DMS53 treated with DMSO at 0.1 percent for 48 hours (cell line): ENCODE measurements at regions not wholly inside any gene's neighbourhood (a gene's known extent, or its start where the extent isn't known, plus 50 kb on each side); places are given as distances from the start of the nearest gene placed in this dataset.
A peak's percentile ranks its signal among the peaks of the same experiment; 100 is the strongest.

Experiments used
- DNase-seq: peaks from one replicate; lab custom pipeline; 2025; ENCODE audit not compliant: unreplicated experiment; lab: John Stamatoyannopoulos, UW

DNA sequence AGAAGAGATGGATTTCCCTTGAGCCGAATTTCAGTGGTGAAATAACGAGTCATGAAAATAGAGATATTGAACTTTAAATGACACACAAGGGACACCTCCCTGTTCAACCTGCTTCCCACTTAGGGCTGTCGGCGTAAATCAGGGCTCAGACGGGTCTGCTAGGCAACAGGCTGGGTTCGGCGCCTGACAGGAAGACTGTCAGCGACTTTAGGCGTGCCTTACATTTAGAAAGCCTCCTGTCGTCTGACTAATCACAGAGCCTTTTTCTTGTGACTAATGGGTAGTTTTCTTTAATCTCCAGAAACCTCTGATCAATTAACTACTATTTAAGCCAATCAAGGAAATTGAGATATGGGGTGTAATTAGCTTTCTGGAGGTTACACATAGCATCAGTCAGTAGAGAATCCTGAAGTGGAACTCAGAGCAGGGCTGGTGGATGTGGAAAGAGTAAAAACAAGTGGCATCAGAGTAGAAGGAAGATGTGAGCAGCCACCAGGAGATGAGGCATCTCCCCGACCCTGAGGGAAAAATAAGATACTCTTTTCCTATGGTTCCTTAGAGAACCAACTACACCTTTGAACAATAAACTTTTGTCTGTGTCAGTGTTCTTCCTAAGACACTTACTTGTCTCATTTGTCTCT is 86.2 kb upstream of the HS3ST1 start:
- no peak for DNase-seq

DNA sequence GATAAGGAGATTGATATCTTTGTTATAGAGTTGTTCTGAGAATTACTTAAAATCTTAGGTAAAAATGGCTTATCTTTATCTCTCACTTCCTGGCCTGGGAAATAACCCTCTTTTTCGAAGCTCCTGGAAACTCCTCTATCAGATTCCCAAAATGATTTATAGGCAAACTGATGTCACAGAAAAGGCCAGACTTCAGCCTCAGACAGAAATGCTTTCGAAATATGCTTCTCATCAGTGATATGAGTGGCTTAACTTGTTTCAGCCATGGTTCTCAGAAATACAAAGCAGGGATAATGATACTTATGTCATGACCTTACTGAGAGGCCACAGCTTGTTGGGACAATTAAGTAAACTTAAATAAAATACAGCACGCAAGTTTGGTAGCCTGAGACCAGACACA is 85.3 kb upstream of the HS3ST1 start:
- no peak for DNase-seq

- DNase-seq, result no peak
Observed at GRCh38 chr4:11512871-11513270, 84.2 kb upstream of the HS3ST1 start.

DNA sequence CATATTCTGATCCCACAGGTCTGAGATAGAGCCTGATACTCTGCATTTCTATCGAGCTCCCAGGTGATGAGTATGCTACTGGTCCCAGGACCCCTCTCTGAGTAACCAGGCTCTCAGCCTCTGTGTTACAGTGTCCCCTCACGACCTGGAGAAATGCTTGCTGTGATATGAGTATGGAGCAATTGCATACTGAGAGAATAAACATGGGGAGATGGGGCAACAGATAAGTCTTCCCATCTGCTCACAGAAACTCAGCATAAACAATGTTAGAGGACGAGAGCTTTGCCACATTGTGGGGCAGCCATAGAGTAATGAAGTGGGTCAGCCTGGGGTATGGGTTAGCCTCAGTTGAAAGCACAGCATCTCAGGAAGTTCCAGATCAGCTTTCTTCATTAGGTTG is 82.6 kb upstream of the HS3ST1 start:
- DNase-seq, result no peak

DNA sequence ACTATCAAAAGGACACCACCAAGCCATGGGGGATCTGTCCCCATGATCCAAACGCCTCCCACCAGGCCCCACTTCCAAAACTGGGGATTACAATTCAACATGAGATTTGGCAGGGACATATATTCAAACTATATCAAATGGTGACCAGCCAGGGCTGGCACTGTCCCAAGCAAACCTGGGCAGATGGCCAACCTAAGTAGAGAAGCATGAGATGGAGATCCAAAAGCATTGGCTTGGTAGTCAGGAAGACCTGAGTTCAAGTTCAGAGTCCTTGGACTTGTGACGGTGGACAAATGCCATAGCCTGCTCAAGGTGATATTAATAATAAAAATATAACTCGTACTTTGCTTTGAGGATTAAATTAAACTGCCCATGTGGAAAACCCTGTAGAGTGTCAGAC is 79.2 kb upstream of the HS3ST1 start:
- no peak for DNase-seq

GRCh38 chr4:11506194-11506593 is 77.5 kb upstream of the HS3ST1 start:
- no peak for DNase-seq

DNA sequence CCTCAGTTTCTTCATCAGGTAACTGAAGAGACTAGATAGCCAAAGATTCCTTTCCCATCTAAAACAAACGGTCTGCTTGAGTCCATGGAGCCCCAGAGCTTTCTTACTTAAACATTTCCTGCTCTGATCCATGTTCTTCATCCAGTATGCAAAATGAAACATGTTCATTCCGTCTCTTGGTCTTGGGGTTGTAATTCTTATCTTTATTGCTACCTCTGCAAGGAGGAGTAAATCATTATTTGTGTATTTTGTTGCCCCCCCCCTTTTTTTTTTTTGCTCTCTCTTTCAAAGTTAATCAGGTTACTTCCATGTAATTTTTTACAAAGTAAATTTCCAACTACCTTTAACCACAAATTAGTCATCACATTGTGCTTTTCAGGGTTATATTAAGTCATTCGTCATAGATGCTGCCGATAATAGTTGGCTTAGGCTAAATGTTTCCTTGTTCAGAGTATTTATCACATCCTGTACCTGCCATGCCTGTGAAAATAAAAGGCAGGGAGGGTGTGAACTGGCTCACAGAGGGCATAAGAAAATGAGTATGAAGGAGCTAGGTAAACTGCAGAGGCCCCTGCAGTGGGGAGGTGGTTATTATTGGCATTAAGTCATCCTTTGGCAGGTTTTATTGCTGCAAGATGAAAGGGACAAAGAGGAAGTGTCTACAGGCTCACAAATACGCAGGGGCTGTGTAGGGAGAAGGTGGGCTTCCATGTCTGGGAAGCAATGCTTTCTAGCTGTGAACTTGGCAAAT is 76.7 kb upstream of the HS3ST1 start:
- peak; percentile 23 for DNase-seq

GRCh38 chr4:11503166-11503565 is 74.5 kb upstream of the HS3ST1 start:
- no peak for DNase-seq

DNA sequence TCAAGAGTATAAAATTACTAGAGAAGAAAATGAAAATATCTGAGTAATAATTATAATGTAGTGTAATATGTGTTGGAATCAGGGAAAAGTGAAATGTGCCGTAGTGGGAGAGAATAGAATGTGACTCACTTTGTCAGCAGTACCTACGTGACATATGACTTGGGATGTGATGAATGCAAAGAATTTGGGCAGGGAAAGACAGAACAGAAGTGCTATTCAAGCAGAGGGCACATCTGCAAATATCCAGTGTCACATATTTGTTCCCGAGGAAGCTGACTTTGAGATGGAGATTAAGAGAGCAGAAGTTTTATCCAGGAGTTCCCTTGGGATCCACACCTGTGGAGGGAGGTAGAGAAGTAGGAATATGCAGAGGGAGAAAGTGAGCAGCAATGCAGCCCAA is 69.3 kb upstream of the HS3ST1 start:
- DNase-seq, result no peak

GRCh38 chr4:11497212-11497806 is 68.6 kb upstream of the HS3ST1 start:
- no peak for DNase-seq

- no peak for DNase-seq
Observed at GRCh38 chr4:11496351-11496829, 67.7 kb upstream of the HS3ST1 start.

- no peak for DNase-seq
Observed at GRCh38 chr4:11495818-11496217, 67.1 kb upstream of the HS3ST1 start.

GRCh38 chr4:11495291-11495690 is 66.6 kb upstream of the HS3ST1 start:
- DNase-seq, result no peak

GRCh38 chr4:11494232-11494631 is 65.5 kb upstream of the HS3ST1 start:
- DNase-seq, result no peak

- DNase-seq, result no peak
Observed at GRCh38 chr4:11489453-11490083, 60.9 kb upstream of the HS3ST1 start.

GRCh38 chr4:11488657-11489452 is 60.2 kb upstream of the HS3ST1 start:
- DNase-seq, result peak; percentile 30

DNA sequence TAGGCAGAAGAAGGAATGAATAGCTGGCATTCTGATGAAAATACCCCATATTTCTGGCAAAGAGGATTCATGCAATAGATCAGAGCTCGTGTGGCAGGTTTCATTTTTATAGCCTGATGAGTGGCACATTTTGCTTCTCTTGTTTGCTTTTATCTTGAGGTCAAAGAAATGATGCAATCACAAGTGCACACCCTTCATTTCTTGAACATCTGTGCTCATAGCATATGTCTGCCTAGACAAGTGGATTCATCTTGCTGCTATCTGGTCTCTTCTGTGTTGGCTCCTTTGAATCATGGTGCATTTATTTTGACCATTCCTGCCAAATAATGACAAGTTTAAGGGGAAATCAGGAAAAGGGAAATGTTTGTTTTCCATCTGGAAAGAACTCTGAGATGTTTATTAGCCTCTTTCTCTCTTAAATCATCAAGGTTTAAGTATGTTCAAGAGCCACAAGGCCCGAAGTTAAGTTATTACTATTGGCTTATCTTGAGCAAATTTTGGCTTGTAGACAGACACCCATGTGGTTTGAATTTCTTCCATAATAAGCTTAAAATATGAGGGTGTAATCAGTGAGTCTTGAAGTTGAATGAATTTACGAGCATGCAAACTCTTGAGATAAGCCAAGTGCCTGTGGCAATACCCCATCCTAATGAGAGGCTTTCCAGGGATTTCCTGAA is 59.3 kb upstream of the HS3ST1 start:
- DNase-seq, result peak; percentile 88

- DNase-seq, result no peak
Observed at GRCh38 chr4:11487139-11487538, 58.4 kb upstream of the HS3ST1 start.

GRCh38 chr4:11485926-11486325 is 57.2 kb upstream of the HS3ST1 start:
- no peak for DNase-seq

- no peak for DNase-seq
Observed at GRCh38 chr4:11484531-11484930, 55.8 kb upstream of the HS3ST1 start.
